ENCODE measurements at regions not wholly inside any gene's neighbourhood (a gene's known extent, or its start where the extent isn't known, plus 50 kb on each side); places are given as distances from the start of the nearest gene placed in this dataset.

GRCh38 chr13:112013665-112014064 is 53.3 kb upstream of the SOX1 start:
- Histone ChIP-seq H3K4me1 (ENCODE audit: control insufficient read depth in 2 of 3, insufficient read depth in 2 of 3, low read depth in 1 of 3, low read length in 3 of 3) (no peaks in the 10 kb centered on the region), H3K9me3 (ENCODE audit: control insufficient read depth in 2 of 3, insufficient read depth in 1 of 3, low read length in 3 of 3) (no peaks in the 10 kb centered on the region), H3K9ac (ENCODE audit: low read length in 3 of 3) (no peak overlapping the region), H3K4me3 (ENCODE audit: low read length in 3 of 3) (no peak overlapping the region), H3K27ac (ENCODE audit: low read depth in 2 of 2, low read length in 2 of 2) (no peak overlapping the region), H3K27me3 (ENCODE audit: control insufficient read depth, insufficient read depth, low read length) (no peaks in the 10 kb centered on the region), H3K36me3 (ENCODE audit: control insufficient read depth in 2 of 3, insufficient read depth in 3 of 3, low read length in 3 of 3) (no peaks in the 10 kb centered on the region)
- intact Hi-C loops (cut with DNase I): no loop called here
- DNase-seq (no peak), FAIRE-seq (no peak)
- no peak for TF ChIP-seq CTCF (IDR thresholded peaks at IDR 0.05; ENCODE audit: borderline replicate concordance, extremely low read depth, insufficient read depth)

- intact Hi-C loops (cut with DNase I): no loop called here
- DNase-seq (no peak), FAIRE-seq (no peak)
- H3K9ac ChIP-seq (ENCODE audit: low read length in 3 of 3): no peak overlapping the region
- no peaks in the 10 kb centered on the region for H3K9me3 ChIP-seq (ENCODE audit: control insufficient read depth in 2 of 3, insufficient read depth in 1 of 3, low read length in 3 of 3)
- H3K27me3 ChIP-seq (ENCODE audit: control insufficient read depth, insufficient read depth, low read length): no peaks in the 10 kb centered on the region
- no peak overlapping the region for H3K4me3 ChIP-seq (ENCODE audit: low read length in 3 of 3)
- TF ChIP-seq CTCF (IDR thresholded peaks at IDR 0.05; ENCODE audit: borderline replicate concordance, extremely low read depth, insufficient read depth): no peak
- no peaks in the 10 kb centered on the region for H3K4me1 ChIP-seq (ENCODE audit: control insufficient read depth in 2 of 3, insufficient read depth in 2 of 3, low read depth in 1 of 3, low read length in 3 of 3)
- no peak overlapping the region for H3K27ac ChIP-seq (ENCODE audit: low read depth in 2 of 2, low read length in 2 of 2)
- no peaks in the 10 kb centered on the region for H3K36me3 ChIP-seq (ENCODE audit: control insufficient read depth in 2 of 3, insufficient read depth in 3 of 3, low read length in 3 of 3)
Measured at GRCh38 chr13:112014857-112015256, 52.1 kb upstream of the SOX1 start.

Data from kidney (tissue), 13 donors.